ENCODE measurements at regions not wholly inside any gene's neighbourhood (a gene's known extent, or its start where the extent isn't known, plus 50 kb on each side); places are given as distances from the start of the nearest gene placed in this dataset.

DNA sequence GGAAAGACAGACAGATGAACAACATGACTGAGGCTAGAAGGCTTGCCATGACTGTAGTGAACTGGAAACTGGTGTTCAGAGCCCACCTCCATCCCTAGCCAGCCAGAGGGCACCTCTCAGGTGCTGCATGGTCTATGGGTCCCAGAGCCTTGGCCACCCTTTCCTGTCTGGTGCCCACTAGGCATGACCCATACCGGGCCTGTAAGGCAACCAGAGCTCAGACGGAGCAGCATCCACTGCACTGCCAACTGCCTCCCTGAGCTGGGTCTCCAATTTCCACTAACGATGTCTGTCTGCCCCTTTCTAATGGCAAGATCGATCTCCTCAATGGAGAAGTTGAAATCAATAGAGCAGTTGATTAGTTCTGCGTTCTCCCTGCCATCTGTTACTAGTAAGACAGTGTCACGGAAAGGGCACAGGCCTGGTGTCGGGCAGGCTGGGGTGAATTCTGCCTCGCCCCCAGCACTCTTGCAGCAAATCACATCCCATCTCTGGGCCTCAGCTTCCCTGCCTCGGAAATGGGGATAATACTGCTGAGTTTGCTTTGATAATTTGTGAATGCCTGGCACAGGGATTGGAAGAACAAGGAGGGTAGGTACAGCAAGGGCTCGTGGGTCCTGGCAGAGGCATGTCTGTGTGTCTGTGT, 172.3 kb upstream of the MVB12B start:
- no peak for DNase-seq (ENCODE audit: low read depth)

DNA sequence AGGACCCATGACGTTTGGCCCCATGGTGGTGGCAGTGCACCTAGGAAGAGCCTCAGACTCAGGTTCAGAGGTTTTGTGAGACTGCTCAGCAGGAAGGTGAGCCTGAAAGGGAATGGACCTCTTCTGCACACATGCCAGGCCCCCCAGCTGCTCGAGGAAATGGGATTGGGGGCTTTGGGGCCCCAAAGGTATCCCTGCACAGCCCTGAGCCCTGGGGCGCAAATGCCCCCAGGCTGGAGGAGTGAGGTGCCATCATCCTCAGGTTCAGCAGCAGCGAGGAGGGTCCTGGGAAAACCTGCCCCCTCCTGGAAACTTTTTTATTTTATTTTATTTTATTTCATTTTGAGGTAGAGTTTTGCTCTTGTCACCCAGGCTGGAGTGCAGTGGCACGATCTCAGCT, 171.8 kb upstream of the MVB12B start:
- no peak for DNase-seq (ENCODE audit: low read depth)

DNA sequence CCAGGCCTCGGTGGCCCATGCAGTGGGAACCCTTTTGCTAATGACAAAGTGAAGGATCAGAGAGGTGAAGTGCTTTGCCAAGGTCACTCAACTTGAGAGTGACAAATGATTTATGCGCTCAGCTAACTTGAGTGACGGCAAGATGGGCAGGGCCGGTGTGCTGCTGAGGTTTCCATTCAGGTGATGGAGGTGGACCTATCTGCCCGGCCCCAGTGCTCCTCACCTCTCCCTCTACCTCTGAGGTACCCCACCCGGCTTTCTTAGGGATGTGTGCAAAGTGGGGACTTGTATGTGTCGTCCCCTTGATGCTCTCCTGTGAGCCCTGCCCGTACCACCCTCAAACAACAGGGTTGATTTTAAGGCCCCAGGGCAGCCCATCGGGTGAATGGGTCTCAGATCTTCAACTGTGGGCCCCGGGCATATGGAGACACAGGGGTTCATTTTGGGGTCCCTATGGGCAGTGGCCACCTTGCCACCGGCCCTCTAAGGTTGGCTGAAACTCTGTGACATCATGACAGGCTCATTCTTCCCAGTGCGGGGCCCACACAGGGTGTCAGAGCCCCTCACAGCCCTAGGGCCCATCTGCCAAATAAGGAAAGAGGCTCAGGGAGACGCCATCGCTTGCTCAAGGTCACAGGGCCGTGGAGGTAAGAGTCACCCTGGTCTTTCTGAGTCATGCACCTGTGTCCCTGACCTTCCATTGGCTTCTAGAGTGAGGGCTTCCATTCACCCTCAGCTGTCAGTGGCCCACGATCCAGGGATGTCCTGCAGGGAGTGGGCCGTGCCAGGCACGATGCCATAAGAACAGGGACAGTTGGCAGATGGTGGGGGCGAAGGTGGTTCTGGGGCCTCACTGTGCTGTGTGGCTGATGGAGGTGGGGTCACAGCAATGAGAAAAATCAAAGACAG, 170.6 kb upstream of the MVB12B start:
- DNase-seq (ENCODE audit: low read depth), result no peak

DNA sequence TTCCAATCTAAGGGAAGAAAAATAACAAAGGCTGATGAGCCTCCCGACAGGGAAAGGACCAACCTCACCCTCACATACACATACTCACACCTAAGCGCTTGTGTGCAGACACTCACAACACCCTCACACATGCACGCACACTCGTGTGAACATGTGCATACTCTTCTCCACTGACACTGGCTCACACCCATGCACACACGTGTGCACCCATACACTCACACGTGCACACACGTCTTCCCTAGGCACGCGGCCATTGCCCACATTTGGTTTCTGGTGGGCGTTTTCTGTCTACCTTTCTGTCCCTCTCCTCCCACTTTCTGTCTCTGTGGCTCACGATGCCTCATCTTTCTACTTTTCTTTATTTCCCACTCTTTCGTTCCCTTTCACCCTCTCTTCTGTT, 169.7 kb upstream of the MVB12B start:
- no peak for DNase-seq (ENCODE audit: low read depth)

DNA sequence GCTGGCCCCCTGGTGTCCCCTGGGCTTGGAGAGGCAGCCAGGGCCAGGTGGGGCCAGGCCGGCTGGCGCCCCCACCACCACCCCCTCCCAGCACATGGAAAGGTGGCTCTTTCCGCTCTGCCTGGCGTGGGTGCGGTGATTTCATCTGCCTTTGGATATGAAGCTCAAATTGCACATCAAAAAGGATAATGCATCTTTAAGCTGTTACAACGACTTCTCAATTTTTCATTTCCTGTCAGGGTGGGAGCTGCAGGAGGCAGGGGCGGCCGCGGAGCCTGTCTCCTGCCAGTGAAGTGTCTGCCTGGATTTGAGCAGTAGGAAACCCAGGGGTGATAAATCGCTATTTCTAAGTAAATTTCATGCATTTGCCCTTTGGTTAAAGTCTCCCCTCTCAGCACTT, 169.2 kb upstream of the MVB12B start:
- no peak for DNase-seq (ENCODE audit: low read depth)

DNA sequence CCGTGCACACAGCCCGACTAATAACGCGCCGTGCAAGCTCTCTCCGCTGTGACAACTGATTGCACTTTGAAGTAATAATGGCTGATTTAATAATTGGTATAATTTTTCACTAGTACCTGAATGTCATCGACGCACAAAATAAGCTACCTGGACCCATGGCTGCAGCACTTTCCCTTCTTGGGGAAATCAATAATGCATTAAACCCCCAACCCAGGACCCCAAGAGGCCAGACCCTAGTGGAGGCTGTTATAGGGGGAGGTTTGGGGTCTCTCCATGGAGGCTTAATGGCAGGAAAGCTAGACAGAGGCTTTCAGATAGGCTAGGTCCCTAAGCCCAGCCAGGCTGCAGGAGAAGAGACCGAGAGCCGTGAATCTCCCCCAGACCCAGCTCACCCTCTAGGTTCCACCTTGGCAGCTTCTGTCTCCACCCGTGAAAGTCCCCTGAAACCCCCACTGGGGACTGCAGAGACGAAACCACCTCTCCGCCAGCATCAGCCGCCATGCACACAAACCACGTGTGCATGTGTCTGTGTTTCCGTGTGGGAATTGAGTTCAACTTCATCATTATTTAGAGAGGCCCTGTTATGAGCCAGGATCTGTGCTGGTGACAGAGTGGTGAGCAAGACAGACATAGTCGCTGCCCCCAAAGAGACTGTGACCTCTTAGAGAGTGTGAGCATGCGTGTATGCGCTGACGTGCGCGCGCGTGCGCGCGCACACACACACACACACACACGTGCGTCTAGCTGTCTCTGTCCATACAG, 168.6 kb upstream of the MVB12B start:
- no peak for DNase-seq (ENCODE audit: low read depth)

DNA sequence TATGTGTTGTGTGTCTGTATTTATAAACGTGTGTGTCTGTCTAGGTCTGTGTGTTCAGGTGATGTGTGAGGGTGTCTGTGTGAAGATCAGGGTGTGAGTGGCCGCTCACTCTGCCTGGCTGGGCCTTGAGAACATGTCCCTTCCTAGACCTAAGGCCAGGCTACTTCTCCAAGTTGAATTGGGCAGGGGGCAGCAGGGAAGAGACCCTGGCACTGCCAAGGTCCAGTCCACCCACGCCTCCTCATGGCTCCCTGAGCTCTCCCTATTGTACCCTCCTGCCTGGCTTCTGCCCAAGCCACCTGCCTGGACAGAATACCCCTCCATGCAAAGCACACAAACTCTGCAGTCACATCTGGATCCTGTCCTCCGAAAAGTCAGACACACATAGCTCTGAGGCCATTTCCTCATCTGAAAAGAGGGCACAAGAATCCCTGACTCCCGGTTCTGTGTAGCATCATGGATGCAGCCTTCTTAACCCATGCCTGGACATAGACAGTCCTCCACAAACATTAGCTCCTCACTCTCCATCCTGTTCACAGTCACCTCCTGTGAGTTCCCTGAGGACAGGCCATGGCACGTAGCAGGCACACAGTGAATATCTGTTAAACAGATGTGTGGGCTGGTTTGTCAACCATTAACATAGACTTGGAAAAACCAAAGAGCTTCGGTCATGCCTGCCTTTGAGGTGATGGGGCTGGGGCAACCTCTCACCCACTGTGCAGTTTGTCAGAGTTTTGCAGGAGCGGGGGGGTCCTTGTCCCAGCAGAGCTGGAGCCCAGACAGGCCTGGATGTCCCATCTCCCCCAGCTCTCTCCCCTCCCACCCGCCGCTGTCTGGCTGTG, 167.8 kb upstream of the MVB12B start:
- no peak for DNase-seq (ENCODE audit: low read depth)

DNA sequence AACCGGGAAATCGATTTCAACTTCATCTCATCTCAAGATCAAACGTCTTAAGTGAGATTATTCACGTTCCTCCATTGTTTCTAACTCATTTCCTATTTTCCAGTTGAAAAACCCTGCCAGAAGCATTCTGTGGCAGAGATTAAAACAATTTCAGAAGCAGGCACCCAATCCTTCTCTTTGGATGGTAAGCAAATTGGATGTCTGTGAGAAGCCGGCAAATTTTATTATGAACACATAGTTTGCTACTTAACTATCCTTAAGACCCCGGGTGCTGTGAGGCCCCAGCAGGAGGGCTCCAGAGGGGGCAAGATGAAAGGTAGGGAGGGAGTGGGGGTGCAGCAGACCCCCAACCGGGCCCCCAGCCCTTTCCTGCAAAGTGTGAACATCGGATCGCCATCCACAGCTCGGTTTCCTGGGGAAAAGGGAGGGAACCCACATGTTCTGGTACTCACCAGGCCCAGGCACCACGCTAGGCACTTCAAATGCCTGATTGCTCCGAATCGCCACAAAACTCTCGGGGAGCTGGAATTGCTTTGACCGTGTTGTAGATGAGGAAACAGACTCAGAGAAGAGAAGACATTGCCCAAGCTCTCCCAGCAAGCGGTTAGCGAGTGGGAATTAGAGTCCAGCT, 167.1 kb upstream of the MVB12B start:
- DNase-seq (ENCODE audit: low read depth), result no peak

DNA sequence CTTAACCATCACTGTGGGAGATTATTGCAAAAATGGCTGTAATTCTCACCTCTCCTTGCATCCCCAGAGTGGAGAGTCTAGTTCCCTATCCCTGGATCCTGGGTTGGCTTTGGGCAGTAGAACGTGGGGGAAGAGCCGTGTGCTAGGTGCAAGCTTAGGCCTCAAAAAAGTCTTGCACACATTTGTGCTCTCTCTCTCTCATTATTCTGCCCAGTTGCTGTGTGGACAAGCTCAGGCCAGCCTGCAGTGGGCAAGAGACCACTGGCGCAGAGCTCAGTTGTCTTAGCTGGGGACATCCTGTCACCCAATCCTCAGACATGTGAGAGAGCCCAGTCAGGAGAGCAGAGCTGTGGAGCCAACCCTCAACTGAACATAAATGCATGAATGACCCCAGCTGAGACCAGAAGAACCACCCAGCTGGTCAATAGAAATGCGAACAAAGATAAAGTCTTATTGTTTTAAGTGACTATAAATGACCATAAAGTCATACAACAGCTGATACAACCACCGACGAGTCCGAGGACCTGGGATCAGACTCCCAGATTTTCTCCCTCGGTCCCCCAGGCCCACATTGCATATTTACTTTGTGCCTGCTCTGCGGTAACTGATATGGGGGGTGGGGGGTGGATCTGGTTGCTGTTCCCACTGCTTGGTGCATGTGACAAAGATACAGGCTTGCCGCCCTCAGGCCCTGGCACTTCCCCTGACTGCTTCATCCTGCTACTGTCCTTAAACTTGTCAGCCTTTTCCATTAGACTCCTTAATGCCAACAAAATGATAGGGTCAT, 166.4 kb upstream of the MVB12B start:
- no peak for DNase-seq (ENCODE audit: low read depth)

DNA sequence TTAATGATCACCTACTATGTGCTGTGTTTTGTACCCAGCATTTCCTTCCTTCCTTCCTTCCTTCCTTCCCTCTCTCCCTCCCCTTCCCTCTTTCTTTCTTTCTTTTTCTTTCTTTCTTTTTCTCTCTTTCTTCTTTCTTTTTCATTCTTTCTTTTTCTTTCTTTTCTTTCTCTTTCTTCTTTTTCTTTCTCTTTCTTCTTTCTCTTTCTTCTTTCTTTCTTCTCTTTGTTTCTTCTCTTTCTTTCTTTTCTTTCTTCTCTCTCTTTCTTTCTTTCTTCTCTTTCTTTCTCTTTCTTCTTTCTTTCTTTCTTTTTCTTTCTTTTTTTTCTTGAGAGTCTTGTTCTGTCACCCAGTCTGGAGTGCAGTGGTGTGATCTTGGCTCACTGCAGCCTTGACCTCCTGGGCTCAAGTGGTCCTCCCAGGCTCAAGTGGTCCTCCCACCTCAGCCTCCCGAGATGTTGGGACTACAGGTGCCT, 165.7 kb upstream of the MVB12B start:
- no peak for DNase-seq (ENCODE audit: low read depth)

DNA sequence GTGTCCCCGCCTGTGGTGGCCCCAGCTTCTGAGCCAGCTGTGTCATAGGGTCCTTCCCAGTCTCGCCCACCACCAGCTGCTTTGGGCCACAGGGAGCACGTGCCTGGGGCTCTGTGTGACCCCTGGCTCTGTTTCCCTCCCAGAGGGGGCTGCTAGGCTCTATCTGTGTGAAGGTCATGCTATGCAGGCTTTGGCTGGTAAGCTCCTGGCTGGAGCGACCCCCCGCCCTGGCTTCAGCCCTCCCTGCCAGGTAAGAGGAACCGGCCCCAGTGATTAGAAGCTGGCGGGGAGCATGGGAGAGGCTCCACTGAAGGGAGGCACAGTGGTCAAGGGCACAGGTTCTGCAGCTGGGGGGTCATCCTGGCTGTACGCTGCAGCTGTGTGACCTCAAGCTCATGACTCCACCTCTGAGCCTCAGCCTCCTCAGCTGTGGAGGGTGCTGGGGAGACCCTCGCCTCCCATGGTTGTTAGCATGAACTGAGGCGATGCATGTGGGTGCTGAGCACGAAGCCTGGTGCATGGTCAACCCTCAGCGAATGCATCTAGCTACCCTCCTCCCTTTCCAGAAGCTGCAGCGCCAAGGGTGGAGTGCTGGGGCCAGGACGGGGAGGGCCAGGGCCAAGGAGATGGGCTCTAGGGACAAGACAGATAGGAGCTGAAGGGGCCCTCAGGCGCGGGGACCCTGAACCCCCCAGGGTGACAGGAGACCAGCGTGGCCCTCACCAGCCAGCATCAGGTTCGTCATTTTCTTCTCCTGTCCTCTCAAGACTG, 163.8 kb upstream of the MVB12B start:
- no peak for DNase-seq (ENCODE audit: low read depth)

DNA sequence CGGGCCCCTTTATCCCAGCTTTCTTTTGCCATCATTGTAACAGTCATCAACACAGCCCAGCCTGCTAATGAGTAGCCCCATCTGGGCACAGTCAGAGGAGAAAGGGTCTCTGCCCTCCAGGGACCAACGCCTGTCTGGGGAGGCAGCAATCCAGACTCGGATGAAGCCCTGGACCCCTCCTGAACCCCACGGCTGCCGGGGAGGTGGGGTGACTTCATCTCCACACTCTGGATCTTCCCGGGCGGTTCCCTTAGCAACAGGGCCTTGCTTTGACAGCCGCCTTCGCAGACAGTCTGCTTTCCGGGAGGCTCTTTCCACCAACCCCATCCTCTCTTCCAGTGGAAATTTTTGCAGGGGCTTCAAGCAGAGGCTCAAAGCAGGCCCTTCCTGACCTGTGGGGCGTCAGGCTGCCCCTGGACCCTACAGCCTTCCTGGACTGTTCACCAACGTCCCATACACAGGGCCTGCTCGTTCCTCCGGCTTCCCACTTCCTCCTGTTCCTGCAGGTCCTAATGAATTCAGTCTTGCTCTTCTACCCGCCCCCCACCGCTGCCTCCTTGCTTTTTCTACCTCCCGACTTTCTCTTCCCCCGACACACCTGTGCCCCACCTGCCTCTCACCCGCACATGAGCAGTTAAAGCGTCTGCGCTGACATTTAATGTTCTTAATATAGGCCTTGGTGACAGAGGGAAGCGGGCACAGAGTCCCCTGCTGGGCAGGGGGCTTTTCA, 161.7 kb upstream of the MVB12B start:
- no peak for DNase-seq (ENCODE audit: low read depth)

DNA sequence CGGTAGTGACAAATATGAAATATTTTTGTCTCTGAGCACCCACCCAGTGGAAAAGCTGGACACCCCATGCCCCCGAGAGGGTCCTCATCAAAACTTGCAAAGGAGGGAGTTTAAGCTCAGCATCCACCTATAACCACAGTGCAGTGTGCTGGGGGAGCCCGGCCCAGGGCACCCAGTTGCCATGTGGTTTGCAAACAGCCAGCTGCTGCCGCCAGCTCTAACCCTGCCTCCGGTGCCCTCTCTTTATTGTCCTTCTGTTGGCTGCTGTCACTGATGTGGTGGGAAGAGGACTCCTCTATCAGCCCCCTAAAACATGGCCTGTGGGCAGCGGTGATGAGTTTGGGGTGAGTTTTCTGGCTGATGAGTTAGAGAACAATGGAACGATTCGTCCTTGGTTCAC, 160.9 kb upstream of the MVB12B start:
- no peak for DNase-seq (ENCODE audit: low read depth)

DNA sequence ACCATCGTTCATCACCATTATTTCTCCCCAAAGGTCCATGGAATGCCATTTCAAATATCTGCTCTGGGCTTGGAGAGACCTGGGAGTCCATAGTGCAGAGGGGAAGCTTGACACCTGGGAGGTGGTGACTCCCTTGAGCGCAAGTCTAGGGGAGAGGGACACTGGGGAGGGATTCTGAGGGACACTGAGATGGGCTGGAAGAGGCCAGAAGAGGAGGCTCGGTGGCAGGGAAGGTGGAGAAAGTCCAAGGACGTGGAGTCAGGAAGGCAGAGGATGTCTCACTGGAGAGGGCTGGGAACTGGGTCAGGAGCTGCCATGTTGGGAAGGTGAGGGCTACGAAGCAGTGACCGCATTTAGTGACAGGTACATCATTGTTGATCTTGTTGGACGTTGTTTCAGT, 160.3 kb upstream of the MVB12B start:
- no peak for DNase-seq (ENCODE audit: low read depth)

DNA sequence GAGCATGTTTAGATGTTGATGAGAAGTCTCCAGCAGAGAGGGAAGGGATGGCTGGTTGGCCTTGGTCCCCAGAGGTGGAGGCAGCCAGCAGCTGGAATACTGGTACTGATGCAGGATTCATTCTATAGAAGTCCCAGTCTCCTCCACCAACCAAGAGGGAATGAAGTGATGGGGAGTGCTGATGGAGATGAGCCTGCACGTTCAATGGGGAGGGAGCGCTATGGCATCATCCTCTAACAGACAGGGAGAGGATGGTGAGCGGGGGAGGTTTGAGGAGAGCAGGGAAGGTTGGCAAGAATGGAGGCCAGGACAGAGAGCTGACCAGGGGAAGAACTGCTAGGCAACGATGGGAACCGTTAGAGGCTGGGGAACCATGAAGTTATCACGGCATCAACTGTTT, 159.8 kb upstream of the MVB12B start:
- no peak for DNase-seq (ENCODE audit: low read depth)

DNA sequence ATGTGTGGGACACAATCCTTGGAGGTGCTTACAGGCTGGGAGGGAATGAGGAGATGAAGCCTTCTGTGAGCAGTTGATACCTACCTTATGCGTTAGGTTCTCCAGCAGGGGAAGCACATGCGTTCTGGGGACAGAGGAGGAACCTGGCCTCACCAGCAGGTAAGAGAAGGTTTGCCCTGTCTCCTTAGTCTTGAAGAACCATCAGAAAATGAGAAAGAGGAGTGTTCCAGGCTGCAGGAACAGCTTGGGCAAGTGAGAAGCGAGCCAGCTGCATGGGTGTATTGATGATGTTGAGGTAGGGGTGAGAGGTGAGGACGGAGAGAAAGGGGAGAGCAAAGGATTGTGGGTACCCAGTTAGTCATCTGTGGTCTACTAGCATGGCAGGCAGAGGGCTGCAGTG, 156.9 kb upstream of the MVB12B start:
- DNase-seq (ENCODE audit: low read depth), result no peak

DNA sequence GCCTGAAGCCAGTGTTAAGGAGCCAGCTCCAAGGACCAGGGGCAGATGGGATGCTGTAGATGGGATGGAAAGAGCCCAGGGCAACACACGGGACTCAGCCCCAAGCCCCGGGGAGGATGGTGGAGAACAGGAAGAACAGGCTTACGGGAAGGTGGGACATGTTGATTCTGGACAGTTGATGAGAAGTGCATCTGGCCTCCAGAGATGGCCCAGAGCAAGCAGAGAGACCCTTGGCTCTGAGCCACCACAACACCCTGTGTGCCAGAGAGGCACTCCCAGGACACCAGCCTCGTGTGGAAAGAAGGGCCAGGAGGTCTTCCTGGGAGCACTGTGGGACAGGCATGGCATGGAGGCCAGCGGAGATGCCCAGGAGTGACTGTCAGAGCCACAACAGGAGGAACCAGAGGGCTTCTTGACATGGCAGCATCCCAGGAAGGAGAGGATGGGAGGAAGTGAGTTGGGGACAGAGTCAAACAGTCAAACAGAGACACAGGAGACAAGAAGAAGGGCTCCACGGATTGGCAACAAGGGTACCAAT, 156.3 kb upstream of the MVB12B start:
- DNase-seq (ENCODE audit: low read depth), result no peak

DNA sequence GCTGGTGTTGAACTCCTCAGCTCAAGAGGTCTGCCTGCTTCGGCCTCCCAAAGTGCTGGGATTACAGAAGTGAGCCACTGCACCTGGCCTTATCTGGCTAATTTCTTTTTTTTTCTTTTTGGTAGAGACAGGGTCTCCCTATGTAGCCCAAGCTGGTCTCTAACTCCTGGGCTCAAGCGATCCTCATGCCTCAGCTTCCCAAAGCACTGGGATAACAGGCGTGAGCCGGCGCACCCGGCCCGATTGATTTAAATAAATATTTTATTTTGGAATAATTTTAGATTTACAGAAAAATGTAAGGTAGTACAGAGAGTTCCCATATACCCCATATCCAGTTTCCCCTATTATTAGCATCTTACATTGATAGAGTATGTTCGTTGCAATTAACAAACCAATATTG, 155.0 kb upstream of the MVB12B start:
- DNase-seq (ENCODE audit: low read depth), result no peak

DNA sequence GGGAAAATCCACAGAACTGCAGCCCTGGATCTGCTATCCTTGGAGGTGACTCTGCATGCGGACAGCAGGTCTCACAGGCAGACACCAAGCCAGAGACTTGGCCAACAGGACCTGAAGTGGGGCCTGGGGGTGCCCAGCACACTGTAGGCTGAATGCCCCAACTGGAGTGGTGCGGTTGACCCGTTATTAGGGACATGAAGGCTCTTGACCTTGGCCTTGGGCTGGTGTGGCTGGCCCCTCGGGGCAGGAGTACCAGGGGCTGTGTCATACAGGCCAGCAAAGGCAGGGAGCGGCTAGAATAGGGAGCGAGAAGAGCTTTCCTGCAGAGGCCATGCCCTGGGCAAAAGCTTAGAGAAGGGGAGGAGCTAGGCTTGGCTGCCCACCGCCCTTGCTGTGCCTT, 153.2 kb upstream of the MVB12B start:
- DNase-seq (ENCODE audit: low read depth), result no peak

Measured in fibroblast of the conjunctiva (primary cell).